ENCODE measurements at regions not wholly inside any gene's neighbourhood (a gene's known extent, or its start where the extent isn't known, plus 50 kb on each side); places are given as distances from the start of the nearest gene placed in this dataset.

- TF ChIP-seq CTCF (IDR thresholded peaks at IDR 0.05; ENCODE audit: low read depth, low read length, poor library complexity, severe bottlenecking) (no peak), EZH2phosphoT487 (IDR thresholded peaks at IDR 0.05; ENCODE audit: borderline replicate concordance, low read length) (no peak)
These were observed 817.8 kb upstream of the LUZP2 start for GRCh38 chr11:23679041-23679440.

Measured in DOHH2 (cell line).